Heart left ventricle (tissue), 13 donors: ENCODE measurements at regions not wholly inside any gene's neighbourhood (a gene's known extent, or its start where the extent isn't known, plus 50 kb on each side); places are given as distances from the start of the nearest gene placed in this dataset.

Source experiments
- POLR2A ChIP-seq, 2 donors: fragments of 450-650 bp; IDR thresholded peaks; one replicate each; pipeline ENCODE4 v1.6.1; 2017; ENCODE audit warnings: antibody characterized with exemption in 2 of 2, mild to moderate bottlenecking in 2 of 2, moderate library complexity in 2 of 2
- TF ChIP-seq, protein P1 (sequence below), 12 donors: fragments of 200-600 bp; sonication (generic) in 4 of 12; IDR thresholded peaks; one replicate each; pipeline versions ENCODE4 v1.5.0 to v1.8.0; 2018 to 2022; ENCODE audit warnings: antibody characterized with exemption in 12 of 12, mild to moderate bottlenecking in 5 of 12
- donor health status: ischemic (EF 13 %, LVEDD 7.1; RV severe dilation, severe dysfunction).
- donor health status: DM: no; HTN: yes; CAD: no.
- donor health status: DM: no; HTN: no; CAD: no.
- donor health status: ischemic (EF 25% LVEDD 6.9; RV normal size, moderate dysfunction).
- donor health status: ischemic (EF 25% LVEDD 5.7; RV mildly dilated, moderate dysfunction).
- donor health status: ischemic (EF 35%, LVEDD 5.7; RV mildly dilated, moderate dysfunction).
- donor health status: nonischemic (EF 11% LVEDD 7.7; RV severe dilation, severe dysfunction).
- donor health status: DM: yes; HTN: yes; CAD: no.
- donor health status: PGD.
- donor health status: ischemic (EF 29% LVEDD 5.4; RV normal size, mild dysfunction).
- donor health status: nonischemic (EF 23%, LVEDD 6.1; RV moderate dilation, normal function).

DNA sequence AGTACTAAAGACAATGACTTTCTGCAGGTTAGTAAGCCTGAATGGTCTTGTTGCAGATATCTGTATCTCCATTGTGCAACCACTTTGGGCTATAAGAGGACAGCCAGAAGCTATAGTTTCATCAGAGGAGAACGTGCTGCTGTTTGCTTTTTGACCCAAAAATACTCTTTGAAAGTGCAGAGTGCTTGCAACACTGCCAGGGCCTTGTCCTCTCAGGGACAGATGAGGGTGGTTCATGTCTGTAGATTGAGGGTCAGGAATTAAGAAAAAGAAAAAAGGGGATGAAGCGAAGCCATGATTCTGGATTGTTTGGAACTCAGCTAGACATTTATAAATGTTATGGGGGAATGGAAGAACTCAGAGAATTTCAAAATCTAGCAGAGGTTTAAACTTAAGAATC, 212.5 kb downstream of the SEC23IP start:
- TF ChIP-seq, protein P1, sequence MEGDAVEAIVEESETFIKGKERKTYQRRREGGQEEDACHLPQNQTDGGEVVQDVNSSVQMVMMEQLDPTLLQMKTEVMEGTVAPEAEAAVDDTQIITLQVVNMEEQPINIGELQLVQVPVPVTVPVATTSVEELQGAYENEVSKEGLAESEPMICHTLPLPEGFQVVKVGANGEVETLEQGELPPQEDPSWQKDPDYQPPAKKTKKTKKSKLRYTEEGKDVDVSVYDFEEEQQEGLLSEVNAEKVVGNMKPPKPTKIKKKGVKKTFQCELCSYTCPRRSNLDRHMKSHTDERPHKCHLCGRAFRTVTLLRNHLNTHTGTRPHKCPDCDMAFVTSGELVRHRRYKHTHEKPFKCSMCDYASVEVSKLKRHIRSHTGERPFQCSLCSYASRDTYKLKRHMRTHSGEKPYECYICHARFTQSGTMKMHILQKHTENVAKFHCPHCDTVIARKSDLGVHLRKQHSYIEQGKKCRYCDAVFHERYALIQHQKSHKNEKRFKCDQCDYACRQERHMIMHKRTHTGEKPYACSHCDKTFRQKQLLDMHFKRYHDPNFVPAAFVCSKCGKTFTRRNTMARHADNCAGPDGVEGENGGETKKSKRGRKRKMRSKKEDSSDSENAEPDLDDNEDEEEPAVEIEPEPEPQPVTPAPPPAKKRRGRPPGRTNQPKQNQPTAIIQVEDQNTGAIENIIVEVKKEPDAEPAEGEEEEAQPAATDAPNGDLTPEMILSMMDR (IDR thresholded peaks at IDR 0.05): no peak
- TF ChIP-seq POLR2A (IDR thresholded peaks at IDR 0.05): no peak
